OCI-LY7 (cell line): ENCODE measurements at regions not wholly inside any gene's neighbourhood (a gene's known extent, or its start where the extent isn't known, plus 50 kb on each side); places are given as distances from the start of the nearest gene placed in this dataset.
"Not testable (repeated sequence)": the region's sequence is repeated elsewhere in the genome, so short reads cannot be mapped to it uniquely, and the experiment has no call there.

ENCODE experiments used
- BruUV-seq: library from RNA; stranded (reverse); fragments of 400-500 nt; replicated peaks from 2 replicates; lab custom pipeline; 2021; lab: Mats Ljungman, UMichigan
- CTCF ChIA-PET: fragments of 300-600 bp; sonication (Branson Sonifier 250); formaldehyde crosslinking; loops from one replicate; lab custom pipeline; 2022; ENCODE audit warnings: antibody characterized with exemption; ENCODE audit not compliant: unreplicated experiment; lab: Charles Lee
- POLR2A ChIA-PET: fragments of 300-600 bp; sonication (Branson Sonifier 250); formaldehyde crosslinking; loops from one replicate; lab custom pipeline; 2022; ENCODE audit warnings: antibody characterized with exemption; lab: Charles Lee
- DNase-seq: peaks from one replicate; pipeline ENCODE4 v3.0.0-alpha.2; 2015; ENCODE audit warnings: low spot score
- H2AFZ ChIP-seq: fragments of 200-600 bp; sonication (generic), shearing (Covaris generic); 2 replicates; pipeline ENCODE4 v1.6.1; 2014; ENCODE audit warnings: mild to moderate bottlenecking, antibody characterized with exemption, low read length, moderate library complexity
- H3K27ac ChIP-seq: fragments of 200-600 bp; sonication (generic); 2 replicates; pipeline ENCODE4 v1.5.1; 2014; ENCODE audit warnings: mixed run types, low read depth, mild to moderate bottlenecking, moderate library complexity, low read length, inconsistent platforms; ENCODE audit not compliant: poor library complexity, severe bottlenecking
- H3K36me3 ChIP-seq: fragments of 200-600 bp; sonication (generic); 2 replicates; pipeline ENCODE4 v1.6.1; 2014; ENCODE audit warnings: mild to moderate bottlenecking, antibody characterized with exemption, low read length, moderate library complexity, mixed read lengths; ENCODE audit not compliant: insufficient read depth
- H3K4me1 ChIP-seq: fragments of 200-600 bp; sonication (generic); 2 replicates; pipeline ENCODE4 v1.5.1; 2014; ENCODE audit warnings: mild to moderate bottlenecking, low read length; ENCODE audit not compliant: insufficient read depth, poor library complexity, severe bottlenecking
- H3K4me2 ChIP-seq: fragments of 200-600 bp; sonication (generic); 2 replicates; pipeline ENCODE4 v1.6.1; 2014; ENCODE audit warnings: mild to moderate bottlenecking, low read length
- H3K4me3 ChIP-seq: fragments of 200-600 bp; sonication (generic); 2 replicates; pipeline ENCODE4 v1.5.1; 2014; ENCODE audit warnings: mild to moderate bottlenecking, low read depth, low read length; ENCODE audit not compliant: poor library complexity, severe bottlenecking
- H3K79me2 ChIP-seq: fragments of 200-600 bp; sonication (generic); 2 replicates; pipeline ENCODE4 v1.6.1; 2016; ENCODE audit warnings: low read depth, mild to moderate bottlenecking, low read length, moderate library complexity, mixed read lengths; ENCODE audit not compliant: insufficient read depth
- H3K9me2 ChIP-seq: fragments of 200-600 bp; sonication (generic); 2 replicates; pipeline ENCODE4 v1.6.1; 2016; ENCODE audit warnings: mild to moderate bottlenecking, low read length, mixed read lengths; ENCODE audit not compliant: insufficient read depth
- H3K9me3 ChIP-seq: fragments of 200-600 bp; sonication (generic); 2 replicates; pipeline ENCODE4 v1.6.1; 2014; ENCODE audit warnings: mild to moderate bottlenecking, mixed run types, low read length, mixed read lengths
- H4K20me1 ChIP-seq: fragments of 200-600 bp; sonication (generic); 2 replicates; pipeline ENCODE4 v1.6.1; 2014; ENCODE audit warnings: mild to moderate bottlenecking, antibody characterized with exemption, low read length, moderate library complexity, mixed read lengths; ENCODE audit not compliant: insufficient read depth
- EZH2phosphoT487 ChIP-seq: fragments of 200-600 bp; sonication (generic); IDR thresholded peaks from 2 replicates; pipeline ENCODE4 v1.6.1; 2018; ENCODE audit warnings: low read depth, borderline replicate concordance, mild to moderate bottlenecking, mixed run types, antibody characterized with exemption, low read length, moderate library complexity, mixed read lengths
- intact Hi-C: fragments of 100-400 bp; cut with micrococcal nuclease; formaldehyde crosslinking; loops from one replicate; pipeline ENCODE4 v1.10.0; 2022; ENCODE audit not compliant: unreplicated experiment
- TF ChIP-seq, protein P1 (sequence below): fragments of 200-600 bp; sonication (generic); conservative IDR thresholded peaks from 2 replicates; pipeline ENCODE4 v1.5.1; 2014; ENCODE audit warnings: mild to moderate bottlenecking, antibody characterized with exemption, low read length, moderate library complexity, mixed read lengths

DNA sequence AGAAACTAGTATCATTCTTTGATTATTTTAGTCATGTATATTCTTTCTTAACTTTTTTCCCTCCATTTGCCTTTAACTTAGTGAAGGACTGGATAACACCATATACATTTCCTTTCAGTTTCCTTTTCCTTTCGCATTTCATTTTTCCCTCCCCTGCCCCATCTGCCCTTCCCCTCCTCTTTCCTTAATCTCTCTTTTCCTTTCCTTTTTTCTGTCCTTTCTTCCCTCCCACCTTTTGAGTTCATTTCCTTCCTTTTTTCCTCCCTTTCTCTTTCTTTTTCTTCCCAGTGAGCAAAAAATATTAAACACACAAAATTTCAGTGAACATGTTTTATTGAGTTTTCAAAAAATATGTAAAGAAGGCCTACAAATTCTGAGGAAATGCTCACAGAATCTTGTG, 373.3 kb downstream of the SRGAP2C start:
- H3K4me2 ChIP-seq, CTCF ChIA-PET, H2AFZ ChIP-seq, H3K27ac ChIP-seq, intact Hi-C loops, H3K4me3 ChIP-seq, H3K36me3 ChIP-seq, H3K9me2 ChIP-seq, H4K20me1 ChIP-seq, BruUV-seq, H3K79me2 ChIP-seq, DNase-seq, H3K9me3 ChIP-seq, H3K4me1 ChIP-seq: not testable (repeated sequence)
- POLR2A ChIA-PET = interaction anchor here (0.5 kb wide), 1 partner anchor 54 kb away, joined by 3 read pairs; no protein-coding TSS in a partner anchor

DNA sequence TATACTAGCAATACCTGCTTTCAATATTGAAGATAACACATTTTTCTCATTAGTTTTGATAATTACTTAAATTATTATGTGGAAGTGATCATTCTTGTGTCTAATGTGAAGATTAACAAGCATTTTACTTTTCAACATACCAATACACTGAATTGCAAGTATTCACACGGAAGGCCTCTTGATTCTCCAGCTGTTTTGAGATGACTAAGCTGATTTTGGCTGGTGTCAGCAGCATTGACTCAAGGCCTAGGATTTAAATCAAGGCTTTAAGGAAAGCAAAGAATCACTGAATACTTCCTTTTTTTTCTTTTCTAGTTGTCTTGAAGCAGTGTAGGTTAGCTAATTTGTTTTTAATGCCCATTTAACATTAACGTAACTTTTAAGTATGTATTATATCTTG, 373.7 kb downstream of the SRGAP2C start:
- Histone ChIP-seq H2AFZ (no peak overlapping the region), H3K9me3 (no peaks in the 10 kb centered on the region), H3K79me2 (no peaks in the 10 kb centered on the region), H3K4me3 (no peak overlapping the region), H3K4me1 (peaks cover 2% of the 10 kb centered on the region), H3K36me3 (no peaks in the 10 kb centered on the region), H3K4me2 (no peak overlapping the region), H4K20me1 (no peaks in the 10 kb centered on the region), H3K9me2 (no peaks in the 10 kb centered on the region), H3K27ac (no peak overlapping the region)
- TF ChIP-seq, protein P1, sequence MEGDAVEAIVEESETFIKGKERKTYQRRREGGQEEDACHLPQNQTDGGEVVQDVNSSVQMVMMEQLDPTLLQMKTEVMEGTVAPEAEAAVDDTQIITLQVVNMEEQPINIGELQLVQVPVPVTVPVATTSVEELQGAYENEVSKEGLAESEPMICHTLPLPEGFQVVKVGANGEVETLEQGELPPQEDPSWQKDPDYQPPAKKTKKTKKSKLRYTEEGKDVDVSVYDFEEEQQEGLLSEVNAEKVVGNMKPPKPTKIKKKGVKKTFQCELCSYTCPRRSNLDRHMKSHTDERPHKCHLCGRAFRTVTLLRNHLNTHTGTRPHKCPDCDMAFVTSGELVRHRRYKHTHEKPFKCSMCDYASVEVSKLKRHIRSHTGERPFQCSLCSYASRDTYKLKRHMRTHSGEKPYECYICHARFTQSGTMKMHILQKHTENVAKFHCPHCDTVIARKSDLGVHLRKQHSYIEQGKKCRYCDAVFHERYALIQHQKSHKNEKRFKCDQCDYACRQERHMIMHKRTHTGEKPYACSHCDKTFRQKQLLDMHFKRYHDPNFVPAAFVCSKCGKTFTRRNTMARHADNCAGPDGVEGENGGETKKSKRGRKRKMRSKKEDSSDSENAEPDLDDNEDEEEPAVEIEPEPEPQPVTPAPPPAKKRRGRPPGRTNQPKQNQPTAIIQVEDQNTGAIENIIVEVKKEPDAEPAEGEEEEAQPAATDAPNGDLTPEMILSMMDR = no peak
- TF ChIP-seq EZH2phosphoT487 = no peak
- intact Hi-C loops = no loop called here
- no TSS peak for BruUV-seq
- ChIA-PET POLR2A (interaction anchor here (0.5 kb wide), 1 partner anchor 54 kb away, joined by 3 read pairs; no protein-coding TSS in a partner anchor), CTCF (no interaction called here)
- DNase-seq = no peak

DNA sequence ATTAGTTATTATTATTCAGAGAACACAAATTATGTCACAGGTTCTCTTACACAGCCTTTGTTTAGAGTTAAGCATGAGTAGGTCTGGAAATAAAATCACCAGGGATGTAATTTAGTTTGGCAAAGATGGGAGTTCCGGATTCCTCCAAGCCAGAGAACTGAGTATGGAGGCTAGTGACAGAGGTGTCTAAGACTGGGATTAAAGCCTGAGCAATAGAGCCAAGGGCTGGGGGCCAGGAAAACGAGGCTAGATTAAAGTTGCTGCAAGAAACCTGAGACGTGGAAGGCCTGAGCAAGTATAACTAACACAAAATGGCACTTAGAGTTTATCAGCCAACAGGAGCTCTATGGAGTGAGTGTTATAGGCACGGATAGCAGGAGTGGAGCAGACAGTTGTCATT, 381.6 kb downstream of the SRGAP2C start:
- DNase-seq = no peak
- no TSS peak for BruUV-seq

More for the DNA sequence above, 381.6 kb downstream of the SRGAP2C start:
- no peak overlapping the region for H2AFZ ChIP-seq
- H3K79me2 ChIP-seq = no peaks in the 10 kb centered on the region
- peaks cover 4% of the 10 kb centered on the region for H3K4me1 ChIP-seq
- no peak overlapping the region for H3K27ac ChIP-seq
- H3K9me3 ChIP-seq = no peaks in the 10 kb centered on the region
- H3K4me3 ChIP-seq = no peak overlapping the region
- H3K4me2 ChIP-seq = no peak overlapping the region
- ChIA-PET POLR2A (no interaction called here), CTCF (no interaction called here)
- intact Hi-C loops = no loop called here
- TF ChIP-seq, protein P1 = no peak
- TF ChIP-seq EZH2phosphoT487 = no peak
- no peaks in the 10 kb centered on the region for H4K20me1 ChIP-seq
- no peaks in the 10 kb centered on the region for H3K36me3 ChIP-seq
- H3K9me2 ChIP-seq = no peaks in the 10 kb centered on the region
